GM21576 (cell line): ENCODE measurements at regions not wholly inside any gene's neighbourhood (a gene's known extent, or its start where the extent isn't known, plus 50 kb on each side); places are given as distances from the start of the nearest gene placed in this dataset.

ENCODE experiments used
- ATAC-seq: cut with Tn5 transposase; IDR thresholded peaks from one replicate; pipeline ENCODE4 v1.9.1; 2021; ENCODE audit warnings: mild to moderate bottlenecking, moderate library complexity; ENCODE audit not compliant: unreplicated experiment

GRCh38 chr1:94599095-94599813 is 57.7 kb upstream of the F3 start:
- ATAC-seq: no peak

- ATAC-seq: no peak
Measured at GRCh38 chr1:94597701-94598100, 56.1 kb upstream of the F3 start.

DNA sequence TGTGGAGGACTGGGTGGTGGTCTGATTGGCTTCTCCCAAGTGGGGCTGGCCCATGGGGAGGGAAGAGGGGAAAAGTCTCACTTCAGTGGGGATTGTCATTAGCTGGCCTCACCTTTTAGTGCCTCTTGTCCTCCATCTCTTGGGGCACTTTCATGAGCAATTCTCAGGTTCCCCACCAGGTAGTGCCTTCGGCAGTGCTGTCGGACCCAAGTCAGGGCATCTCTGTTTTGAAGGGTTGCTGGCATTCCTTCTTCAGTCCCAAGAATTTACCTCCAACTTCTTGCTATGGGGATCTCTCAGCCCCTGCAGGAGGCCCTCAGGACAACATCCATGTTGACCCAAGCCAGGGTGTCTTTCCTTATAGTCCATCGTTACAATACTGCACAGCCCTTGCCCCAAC is 54.7 kb upstream of the F3 start:
- ATAC-seq: no peak

GRCh38 chr1:94595658-94596057 is 54.1 kb upstream of the F3 start:
- no peak for ATAC-seq

DNA sequence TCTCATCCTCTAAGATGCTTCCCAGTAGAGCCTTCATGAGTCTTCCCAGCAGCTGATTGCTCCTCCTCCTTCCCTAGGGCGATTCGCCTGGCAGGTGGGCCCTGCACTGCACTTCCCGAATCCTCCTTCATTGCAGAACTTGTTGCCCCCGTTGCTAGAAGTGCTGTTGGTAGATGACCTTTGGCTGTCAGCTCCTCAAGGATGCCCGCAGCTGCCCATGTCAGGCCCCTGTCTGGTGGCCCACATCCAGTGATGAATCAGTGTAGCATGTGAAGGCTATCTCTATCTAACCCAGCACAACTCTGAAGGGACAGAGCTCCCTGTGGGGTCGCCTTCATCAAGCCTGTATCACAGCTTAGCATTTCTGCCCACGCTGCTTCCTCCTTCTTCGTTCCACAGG is 52.1 kb upstream of the F3 start:
- no peak for ATAC-seq

DNA sequence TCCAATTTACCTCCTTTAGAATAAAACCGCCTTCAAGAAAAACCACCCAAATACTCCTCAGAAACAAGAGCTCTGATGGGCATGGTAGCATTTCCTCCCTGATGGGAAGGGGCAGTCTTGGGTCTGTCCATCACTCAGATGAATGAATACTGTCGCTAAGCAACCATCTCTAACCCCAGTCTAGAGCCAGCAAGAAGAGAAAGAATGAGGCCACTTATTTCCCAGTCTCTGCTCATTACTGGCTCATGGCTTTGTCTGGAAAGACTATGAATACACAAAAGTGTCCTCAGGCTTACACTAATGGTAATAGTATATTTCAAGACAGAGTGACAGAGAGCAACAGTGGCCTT is 51.0 kb upstream of the F3 start:
- no peak for ATAC-seq

GRCh38 chr1:94591823-94592570 is 50.4 kb upstream of the F3 start:
- ATAC-seq: no peak
